Cardiac fibroblast (primary cell): ENCODE measurements at regions not wholly inside any gene's neighbourhood (a gene's known extent, or its start where the extent isn't known, plus 50 kb on each side); places are given as distances from the start of the nearest gene placed in this dataset.
"Not testable (repeated sequence)": the region's sequence is repeated elsewhere in the genome, so short reads cannot be mapped to it uniquely, and the experiment has no call there.

ENCODE experiments used
- DNase-seq, 2 donors: peaks; one replicate each; pipeline versions ENCODE4 v3.0.0 to v3.0.0-alpha.2; 2010; ENCODE audit warnings: low read depth in 2 of 2
- H3K4me3 ChIP-seq, 2 donors: replicated peaks in 1 of 2; 1 replicate in 1 of 2; 2 replicates in 1 of 2; pipeline ENCODE4 v1.5.1; 2011; ENCODE audit warnings: low read depth in 2 of 2, low read length in 2 of 2, mild to moderate bottlenecking in 2 of 2, moderate library complexity in 1 of 2
- CTCF ChIP-seq: IDR thresholded peaks from one replicate; pipeline ENCODE4 v1.5.1; 2011; ENCODE audit warnings: low read depth, mild to moderate bottlenecking, low read length, inconsistent platforms

DNA sequence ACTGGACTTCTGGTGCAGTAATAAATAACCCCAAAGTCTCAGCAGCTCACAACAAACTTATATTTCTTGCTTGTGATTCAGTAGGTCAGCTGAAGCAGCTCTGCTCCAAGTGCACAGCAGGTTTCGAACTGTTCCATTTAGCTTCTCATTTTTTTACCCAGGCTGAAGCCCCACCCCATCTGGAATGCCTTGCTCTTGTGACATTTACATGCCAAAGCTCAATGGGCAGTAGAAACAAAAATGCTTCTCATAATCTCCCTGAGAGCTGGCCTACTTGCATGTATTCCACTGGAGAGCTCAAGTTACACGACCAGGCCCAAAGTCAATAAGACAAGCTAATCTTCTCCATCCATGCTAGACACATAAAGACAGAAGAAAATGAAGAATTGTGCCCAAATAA lies 165.2 kb downstream of the HAO1 start:
- DNase-seq, result peak; percentile 34 to 59
- no peak for TF ChIP-seq CTCF
- no peak overlapping the region for H3K4me3 ChIP-seq

DNA sequence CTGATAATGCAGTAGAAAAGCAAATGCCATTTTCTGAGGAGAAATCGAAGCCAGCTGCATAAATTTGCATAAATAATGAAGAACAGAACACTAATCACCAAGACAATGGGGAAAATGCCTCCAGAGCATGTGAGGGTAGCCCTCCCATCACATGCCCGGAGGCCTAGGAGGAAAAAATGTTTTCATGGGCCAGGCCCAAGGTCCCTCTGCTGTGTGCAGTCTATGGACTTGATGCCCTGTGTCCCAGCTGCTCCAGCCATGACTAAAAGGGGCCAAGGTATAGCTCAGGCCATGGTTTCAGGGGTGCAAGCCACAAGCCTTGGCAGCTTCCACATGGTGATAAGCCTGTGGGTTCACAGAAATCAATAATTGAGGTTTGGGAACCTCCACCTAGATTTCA lies 164.1 kb downstream of the HAO1 start:
- no peak overlapping the region for H3K4me3 ChIP-seq
- DNase-seq, result no peak
- TF ChIP-seq CTCF, result no peak

DNA sequence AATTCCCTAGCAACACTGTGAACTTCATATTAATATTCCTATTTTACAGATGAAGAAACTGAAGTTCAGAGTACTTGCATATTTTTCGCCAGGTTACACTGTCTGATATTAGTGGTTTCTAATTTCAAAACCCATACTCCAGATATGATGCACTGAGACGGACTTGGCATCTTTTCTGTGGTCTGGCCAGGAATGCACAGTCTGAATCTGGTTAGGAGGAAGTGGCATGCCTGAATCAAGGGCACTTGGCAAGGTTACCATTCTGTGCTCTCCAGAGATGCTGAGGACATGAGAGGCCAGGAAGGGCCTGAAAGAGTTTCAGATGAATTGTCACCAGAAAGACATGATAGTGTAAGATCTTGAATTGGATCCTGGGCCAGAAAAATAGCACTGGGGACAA lies 150.1 kb downstream of the HAO1 start:
- TF ChIP-seq CTCF, result no peak
- H3K4me3 ChIP-seq, result no peak overlapping the region
- DNase-seq, result peak; percentile 46 to 55

DNA sequence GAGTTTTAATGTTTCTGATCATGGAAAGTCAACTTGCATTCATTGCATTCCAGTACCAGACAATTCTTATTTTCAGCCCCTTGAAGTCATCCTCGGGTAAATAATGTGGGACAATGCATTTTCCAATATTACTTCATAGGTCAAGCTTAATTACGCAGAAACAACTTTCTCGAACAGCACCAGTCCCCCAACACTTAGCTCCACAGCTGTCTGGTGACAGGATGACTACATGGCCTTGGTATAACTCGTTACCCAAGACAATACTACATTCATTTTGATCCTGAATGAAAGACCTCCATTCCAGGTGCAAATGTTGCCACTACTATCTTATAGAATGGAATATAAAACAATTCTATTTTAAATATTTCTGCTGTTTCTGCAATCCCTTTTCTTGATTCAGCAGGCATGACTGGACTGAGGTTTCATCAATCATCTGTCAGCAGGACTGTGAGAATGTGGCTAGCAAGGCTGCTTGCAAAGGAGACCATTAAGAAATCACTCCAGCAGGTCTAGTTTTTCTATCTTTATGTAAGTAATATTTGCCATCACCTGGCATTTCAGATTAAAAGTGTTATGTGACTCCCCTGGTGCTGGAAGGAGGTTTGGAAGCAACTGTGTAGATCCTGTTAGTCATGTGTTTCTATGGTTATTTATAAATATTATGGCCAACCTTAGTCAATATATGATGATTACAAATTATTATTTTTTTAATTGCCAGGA lies 147.9 kb downstream of the HAO1 start:
- DNase-seq, result peak in 1 of 2 donors; percentile 18
- no peak for TF ChIP-seq CTCF
- no peak overlapping the region for H3K4me3 ChIP-seq

- no peak overlapping the region for H3K4me3 ChIP-seq
- no peak for TF ChIP-seq CTCF
- peak; percentile 17 to 68 for DNase-seq
Measured at GRCh38 chr20:7798176-7798575, 142.1 kb downstream of the HAO1 start.

DNA sequence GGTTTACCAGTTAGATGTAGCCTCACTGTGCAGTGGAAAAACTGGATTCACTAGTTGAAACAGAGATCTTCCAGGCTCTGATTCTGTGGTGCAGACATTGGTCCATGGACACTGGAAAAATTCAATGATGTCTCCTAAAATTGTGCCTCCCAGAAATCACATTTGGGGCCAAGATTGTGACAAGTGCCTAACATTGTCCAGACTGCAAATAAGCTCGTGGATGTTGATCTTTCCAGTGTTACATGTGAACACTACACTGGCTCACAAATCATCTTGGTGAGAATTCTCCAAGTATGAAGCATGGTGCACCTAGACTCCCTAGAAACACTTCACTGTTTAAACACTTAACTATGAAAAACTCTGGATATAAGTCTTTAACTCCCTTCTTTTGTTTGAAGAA lies 140.4 kb downstream of the HAO1 start:
- H3K4me3 ChIP-seq, result no peak overlapping the region
- no peak for DNase-seq
- no peak for TF ChIP-seq CTCF

- H3K4me3 ChIP-seq, result peak overlapping the region; percentile 25 to 27
Measured at GRCh38 chr20:7803411-7804151, 136.7 kb downstream of the HAO1 start.

More at GRCh38 chr20:7803411-7804151, 136.7 kb downstream of the HAO1 start:
- not testable (repeated sequence) for DNase-seq
